Tibial nerve (tissue), 4 donors: ENCODE measurements at regions not wholly inside any gene's neighbourhood (a gene's known extent, or its start where the extent isn't known, plus 50 kb on each side); places are given as distances from the start of the nearest gene placed in this dataset.

Source experiments
- DNase-seq, 2 donors: peaks; one replicate each; pipeline ENCODE4 v3.0.0-alpha.2; 2019; ENCODE audit warnings: low spot score in 2 of 2
- H3K27ac ChIP-seq, 4 donors: fragments of 200-600 bp; sonication (generic) in 3 of 4; one replicate each; pipeline ENCODE4 v1.5.1; 2017 to 2019; ENCODE audit warnings: mild to moderate bottlenecking in 1 of 4
- H3K27me3 ChIP-seq, 2 donors: fragments of 200-600 bp; sonication (generic) in 1 of 2; one replicate each; pipeline versions ENCODE4 v1.5.1 to v1.6.0; 2017 to 2019
- H3K36me3 ChIP-seq, 3 donors: fragments of 200-600 bp; sonication (generic); one replicate each; pipeline ENCODE4 v1.5.1; 2018 to 2019
- H3K4me1 ChIP-seq, 4 donors: fragments of 200-600 bp; sonication (generic) in 3 of 4; one replicate each; pipeline ENCODE4 v1.5.1; 2017 to 2019
- H3K4me3 ChIP-seq, 4 donors: fragments of 200-600 bp; sonication (generic) in 3 of 4; one replicate each; pipeline ENCODE4 v1.5.1; 2017 to 2019; ENCODE audit warnings: mild to moderate bottlenecking in 1 of 4, moderate library complexity in 1 of 4
- H3K9me3 ChIP-seq, 4 donors: fragments of 200-600 bp; sonication (generic) in 3 of 4; one replicate each; pipeline ENCODE4 v1.5.1; 2017 to 2019
- CTCF ChIP-seq, 5 experiments: fragments of 200-600 bp in 3 of 5; fragments of 450-650 bp in 2 of 5; sonication (generic) in 3 of 5; IDR thresholded peaks; one replicate each; pipeline ENCODE4 v1.5.1; 2016 to 2019; ENCODE audit warnings: antibody characterized with exemption in 5 of 5, mild to moderate bottlenecking in 3 of 5, moderate library complexity in 2 of 5
- EP300 ChIP-seq, 2 donors: sonication (generic); formaldehyde crosslinking; IDR thresholded peaks; one replicate each; pipeline ENCODE4 v1.6.1; 2017; ENCODE audit warnings: antibody characterized with exemption in 2 of 2, mild to moderate bottlenecking in 1 of 2
- POLR2A ChIP-seq, 2 donors: fragments of 450-650 bp; IDR thresholded peaks; one replicate each; pipeline ENCODE4 v1.6.1; 2017; ENCODE audit warnings: antibody characterized with exemption in 2 of 2, mild to moderate bottlenecking in 2 of 2, moderate library complexity in 2 of 2
- WGBS, 2 donors: methylation state at CpG; one replicate each; pipeline ENCODE4 v1.1.5; 2018; 5-methylcytosine and 5-hydroxymethylcytosine counted together

- Histone ChIP-seq H3K4me3 (no peak overlapping the region), H3K27me3 (no peaks in the 10 kb centered on the region), H3K9me3 (peaks cover 0 to 5% (median 0%) of the 10 kb centered on the region in 4 donors), H3K36me3 (no peaks in the 10 kb centered on the region), H3K27ac (no peak overlapping the region), H3K4me1 (no peaks in the 10 kb centered on the region)
- DNase-seq: no peak
- 86 to 97% methylated on average over 1 of the region's 1 CpG for whole genome bisulfite sequencing, 2 donors
- no peak for TF ChIP-seq POLR2A (IDR thresholded peaks at IDR 0.05)
- TF ChIP-seq EP300 (IDR thresholded peaks at IDR 0.05): no peak
- no peak for TF ChIP-seq CTCF (IDR thresholded peaks at IDR 0.05)
Observed at GRCh38 chr6:130593200-130593599, 227.4 kb downstream of the TMEM200A start.

- H3K4me1 ChIP-seq: no peaks in the 10 kb centered on the region
- TF ChIP-seq EP300 (IDR thresholded peaks at IDR 0.05) (no peak), POLR2A (IDR thresholded peaks at IDR 0.05) (no peak), CTCF (IDR thresholded peaks at IDR 0.05) (no peak)
- H3K27me3 ChIP-seq: no peaks in the 10 kb centered on the region
- H3K27ac ChIP-seq: no peak overlapping the region
- WGBS, 2 donors: 36 to 44% methylated on average over 3 of the region's 3 CpGs
- H3K4me3 ChIP-seq: no peak overlapping the region
- no peak for DNase-seq
- no peaks in the 10 kb centered on the region for H3K36me3 ChIP-seq
- H3K9me3 ChIP-seq: peaks cover 0 to 5% (median 0%) of the 10 kb centered on the region in 4 donors
Observed at GRCh38 chr6:130593948-130594347, 228.1 kb downstream of the TMEM200A start.

GRCh38 chr6:130598021-130598989 is 228.9 kb upstream of the SMLR1 start:
- no peak overlapping the region for H3K4me3 ChIP-seq
- H3K4me1 ChIP-seq: no peaks in the 10 kb centered on the region
- H3K9me3 ChIP-seq: no peaks in the 10 kb centered on the region
- no peak overlapping the region for H3K27ac ChIP-seq
- no peaks in the 10 kb centered on the region for H3K27me3 ChIP-seq
- 76 to 77% methylated on average over 2 of the region's 2 CpGs for WGBS, 2 donors
- no peak for TF ChIP-seq POLR2A (IDR thresholded peaks at IDR 0.05)
- no peak for TF ChIP-seq CTCF (IDR thresholded peaks at IDR 0.05)
- no peak for TF ChIP-seq EP300 (IDR thresholded peaks at IDR 0.05)
- H3K36me3 ChIP-seq: no peaks in the 10 kb centered on the region
- DNase-seq: no peak

GRCh38 chr6:130600880-130601341 is 226.3 kb upstream of the SMLR1 start:
- H3K9me3 ChIP-seq: no peaks in the 10 kb centered on the region
- H3K4me3 ChIP-seq: no peak overlapping the region
- no peak overlapping the region for H3K27ac ChIP-seq
- no peak for DNase-seq
- no peak for TF ChIP-seq EP300 (IDR thresholded peaks at IDR 0.05)
- TF ChIP-seq CTCF (IDR thresholded peaks at IDR 0.05): no peak
- no peak for TF ChIP-seq POLR2A (IDR thresholded peaks at IDR 0.05)
- no peaks in the 10 kb centered on the region for H3K4me1 ChIP-seq
- 90 to 97% methylated on average over 2 of the region's 2 CpGs for WGBS, 2 donors
- H3K36me3 ChIP-seq: no peaks in the 10 kb centered on the region
- H3K27me3 ChIP-seq: no peaks in the 10 kb centered on the region

GRCh38 chr6:130602151-130602770 is 224.9 kb upstream of the SMLR1 start:
- no peak for DNase-seq
- 53 to 61% methylated on average over 8 of the region's 8 CpGs for WGBS, 2 donors
- Histone ChIP-seq H3K36me3 (no peaks in the 10 kb centered on the region), H3K4me3 (no peak overlapping the region), H3K4me1 (no peaks in the 10 kb centered on the region), H3K27ac (no peak overlapping the region), H3K9me3 (no peaks in the 10 kb centered on the region), H3K27me3 (no peaks in the 10 kb centered on the region)
- TF ChIP-seq EP300 (IDR thresholded peaks at IDR 0.05) (no peak), POLR2A (IDR thresholded peaks at IDR 0.05) (no peak), CTCF (IDR thresholded peaks at IDR 0.05) (no peak)
